ENCODE measurements at regions not wholly inside any gene's neighbourhood (a gene's known extent, or its start where the extent isn't known, plus 50 kb on each side); places are given as distances from the start of the nearest gene placed in this dataset.

- no peak overlapping the region for H3K4me2 ChIP-seq
- Mint-ChIP-seq H3K9me3 (peaks cover 7% of the 10 kb centered on the region), H3K27ac (no peak overlapping the region), H3K4me1 (no peaks in the 10 kb centered on the region), H3K36me3 (ENCODE audit: low read depth) (no peaks in the 10 kb centered on the region), H3K4me3 (no peak overlapping the region), H3K27me3 (ENCODE audit: insufficient read depth, low read depth, poor library complexity) (no peaks in the 10 kb centered on the region)
- no peaks in the 10 kb centered on the region for H3K27me3 ChIP-seq (ENCODE audit: insufficient read depth)
- H3F3A ChIP-seq (replicated peaks; ENCODE audit: low read depth), result no peaks in the 10 kb centered on the region
- ATAC-seq (no peak), DNase-seq (ENCODE audit: low spot score) (no peak)
- H3K36me3 ChIP-seq (ENCODE audit: insufficient read depth), result no peaks in the 10 kb centered on the region
- TF ChIP-seq REST (IDR thresholded peaks at IDR 0.05; ENCODE audit: unreplicated experiment), result no peak
- TF ChIP-seq EZH2phosphoT487 (IDR thresholded peaks at IDR 0.05; ENCODE audit: unreplicated experiment), result no peak
- no peak for TF ChIP-seq EZH2 (IDR thresholded peaks at IDR 0.05; ENCODE audit: low read depth, unreplicated experiment)
- TF ChIP-seq, protein P1, sequence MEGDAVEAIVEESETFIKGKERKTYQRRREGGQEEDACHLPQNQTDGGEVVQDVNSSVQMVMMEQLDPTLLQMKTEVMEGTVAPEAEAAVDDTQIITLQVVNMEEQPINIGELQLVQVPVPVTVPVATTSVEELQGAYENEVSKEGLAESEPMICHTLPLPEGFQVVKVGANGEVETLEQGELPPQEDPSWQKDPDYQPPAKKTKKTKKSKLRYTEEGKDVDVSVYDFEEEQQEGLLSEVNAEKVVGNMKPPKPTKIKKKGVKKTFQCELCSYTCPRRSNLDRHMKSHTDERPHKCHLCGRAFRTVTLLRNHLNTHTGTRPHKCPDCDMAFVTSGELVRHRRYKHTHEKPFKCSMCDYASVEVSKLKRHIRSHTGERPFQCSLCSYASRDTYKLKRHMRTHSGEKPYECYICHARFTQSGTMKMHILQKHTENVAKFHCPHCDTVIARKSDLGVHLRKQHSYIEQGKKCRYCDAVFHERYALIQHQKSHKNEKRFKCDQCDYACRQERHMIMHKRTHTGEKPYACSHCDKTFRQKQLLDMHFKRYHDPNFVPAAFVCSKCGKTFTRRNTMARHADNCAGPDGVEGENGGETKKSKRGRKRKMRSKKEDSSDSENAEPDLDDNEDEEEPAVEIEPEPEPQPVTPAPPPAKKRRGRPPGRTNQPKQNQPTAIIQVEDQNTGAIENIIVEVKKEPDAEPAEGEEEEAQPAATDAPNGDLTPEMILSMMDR (conservative IDR thresholded peaks at IDR 0.05; ENCODE audit: low read depth in 2 of 2), result no peak
- TF ChIP-seq CREB1 (CRISPR knock-in tag; IDR thresholded peaks at IDR 0.05; ENCODE audit: low read depth), result no peak
- TF ChIP-seq POLR2AphosphoS5 (IDR thresholded peaks at IDR 0.05; ENCODE audit: low read depth), result no peak
- no peak for TF ChIP-seq ETS1 (IDR thresholded peaks at IDR 0.05)
- no peak for TF ChIP-seq NANOG (IDR thresholded peaks at IDR 0.05; ENCODE audit: borderline replicate concordance)
- no peak for TF ChIP-seq STAT1 (IDR thresholded peaks at IDR 0.05; ENCODE audit: unreplicated experiment)
- TF ChIP-seq ZNF462 (CRISPR knock-in tag; IDR thresholded peaks at IDR 0.05), result no peak
- H3K4me3 ChIP-seq, result no peak overlapping the region
- no peaks in the 10 kb centered on the region for H4K20me1 ChIP-seq (replicated peaks; ENCODE audit: insufficient read depth)
- H3K4me1 ChIP-seq (ENCODE audit: insufficient read depth), result no peaks in the 10 kb centered on the region
- H3K9me2 ChIP-seq (ENCODE audit: insufficient read depth), result no peaks in the 10 kb centered on the region
- no peak overlapping the region for H3K27ac ChIP-seq (ENCODE audit: low read depth)
- no peaks in the 10 kb centered on the region for H3K79me2 ChIP-seq (replicated peaks; ENCODE audit: insufficient read depth)
- peak overlapping the region; percentile 66; the same call in 1 of the 2 replicates for H2AFZ ChIP-seq
These were observed 230.0 kb upstream of the LNX1 start for GRCh38 chr4:53821179-53821851.

Measured in GM23338 (cell line).